H1 (cell line): ENCODE measurements at regions not wholly inside any gene's neighbourhood (a gene's known extent, or its start where the extent isn't known, plus 50 kb on each side); places are given as distances from the start of the nearest gene placed in this dataset.

Experiments used
- CREB1 ChIP-seq: IDR thresholded peaks from 2 replicates; pipeline ENCODE4 v1.6.1; 2012; ENCODE audit warnings: inconsistent platforms
- MAFK ChIP-seq: IDR thresholded peaks from 2 replicates; pipeline ENCODE4 v1.6.1; 2012; ENCODE audit warnings: low read depth, mild to moderate bottlenecking, improper control_type of control experiment, low read length
- SAP30 ChIP-seq: fragments of 300-600 bp; sonication (generic); IDR thresholded peaks from 2 replicates; pipeline ENCODE4 v1.7.1; 2012; ENCODE audit warnings: low read length, moderate library complexity, mild to moderate bottlenecking, inconsistent platforms; ENCODE audit not compliant: insufficient read depth, insufficient replicate concordance
- SIRT6 ChIP-seq: IDR thresholded peaks from one replicate; pipeline ENCODE4 v1.7.1; 2012; ENCODE audit warnings: low read length, inconsistent platforms
- TAF7 ChIP-seq: optimal IDR thresholded peaks from 2 replicates; pipeline ENCODE3; 2011; ENCODE audit warnings: low read depth, mild to moderate bottlenecking, inconsistent platforms, low read length, moderate library complexity, borderline replicate concordance
- TCF12 ChIP-seq: IDR thresholded peaks from 2 replicates; pipeline ENCODE4 v1.6.1; 2011; ENCODE audit warnings: low read depth, mild to moderate bottlenecking, low read length
- TF ChIP-seq, protein P1 (sequence below): fragments of 300-600 bp; sonication (generic); IDR thresholded peaks from 2 replicates; pipeline ENCODE4 v1.7.1; 2012; ENCODE audit warnings: low read length, moderate library complexity, mild to moderate bottlenecking, inconsistent platforms; ENCODE audit not compliant: insufficient replicate concordance

DNA sequence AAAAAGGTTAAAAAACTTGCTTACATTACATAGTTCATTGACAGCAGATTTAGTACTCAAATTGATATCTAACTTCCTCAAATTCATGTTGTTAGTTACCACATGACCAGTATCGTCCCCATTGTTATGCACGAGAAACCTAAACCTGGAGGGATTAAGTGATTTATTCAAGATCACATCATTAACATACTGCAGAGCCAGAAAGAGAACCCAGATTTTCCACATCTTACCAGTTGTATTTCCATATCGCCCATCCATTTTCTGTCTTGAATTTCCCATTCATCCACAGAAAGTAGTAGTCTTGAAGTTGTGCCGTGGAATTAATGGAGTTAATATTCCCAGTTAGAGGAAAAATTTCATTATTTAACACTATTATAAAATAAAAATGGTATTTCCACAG is 512.0 kb downstream of the METTL4 start (continued):
- TF ChIP-seq, protein P1, sequence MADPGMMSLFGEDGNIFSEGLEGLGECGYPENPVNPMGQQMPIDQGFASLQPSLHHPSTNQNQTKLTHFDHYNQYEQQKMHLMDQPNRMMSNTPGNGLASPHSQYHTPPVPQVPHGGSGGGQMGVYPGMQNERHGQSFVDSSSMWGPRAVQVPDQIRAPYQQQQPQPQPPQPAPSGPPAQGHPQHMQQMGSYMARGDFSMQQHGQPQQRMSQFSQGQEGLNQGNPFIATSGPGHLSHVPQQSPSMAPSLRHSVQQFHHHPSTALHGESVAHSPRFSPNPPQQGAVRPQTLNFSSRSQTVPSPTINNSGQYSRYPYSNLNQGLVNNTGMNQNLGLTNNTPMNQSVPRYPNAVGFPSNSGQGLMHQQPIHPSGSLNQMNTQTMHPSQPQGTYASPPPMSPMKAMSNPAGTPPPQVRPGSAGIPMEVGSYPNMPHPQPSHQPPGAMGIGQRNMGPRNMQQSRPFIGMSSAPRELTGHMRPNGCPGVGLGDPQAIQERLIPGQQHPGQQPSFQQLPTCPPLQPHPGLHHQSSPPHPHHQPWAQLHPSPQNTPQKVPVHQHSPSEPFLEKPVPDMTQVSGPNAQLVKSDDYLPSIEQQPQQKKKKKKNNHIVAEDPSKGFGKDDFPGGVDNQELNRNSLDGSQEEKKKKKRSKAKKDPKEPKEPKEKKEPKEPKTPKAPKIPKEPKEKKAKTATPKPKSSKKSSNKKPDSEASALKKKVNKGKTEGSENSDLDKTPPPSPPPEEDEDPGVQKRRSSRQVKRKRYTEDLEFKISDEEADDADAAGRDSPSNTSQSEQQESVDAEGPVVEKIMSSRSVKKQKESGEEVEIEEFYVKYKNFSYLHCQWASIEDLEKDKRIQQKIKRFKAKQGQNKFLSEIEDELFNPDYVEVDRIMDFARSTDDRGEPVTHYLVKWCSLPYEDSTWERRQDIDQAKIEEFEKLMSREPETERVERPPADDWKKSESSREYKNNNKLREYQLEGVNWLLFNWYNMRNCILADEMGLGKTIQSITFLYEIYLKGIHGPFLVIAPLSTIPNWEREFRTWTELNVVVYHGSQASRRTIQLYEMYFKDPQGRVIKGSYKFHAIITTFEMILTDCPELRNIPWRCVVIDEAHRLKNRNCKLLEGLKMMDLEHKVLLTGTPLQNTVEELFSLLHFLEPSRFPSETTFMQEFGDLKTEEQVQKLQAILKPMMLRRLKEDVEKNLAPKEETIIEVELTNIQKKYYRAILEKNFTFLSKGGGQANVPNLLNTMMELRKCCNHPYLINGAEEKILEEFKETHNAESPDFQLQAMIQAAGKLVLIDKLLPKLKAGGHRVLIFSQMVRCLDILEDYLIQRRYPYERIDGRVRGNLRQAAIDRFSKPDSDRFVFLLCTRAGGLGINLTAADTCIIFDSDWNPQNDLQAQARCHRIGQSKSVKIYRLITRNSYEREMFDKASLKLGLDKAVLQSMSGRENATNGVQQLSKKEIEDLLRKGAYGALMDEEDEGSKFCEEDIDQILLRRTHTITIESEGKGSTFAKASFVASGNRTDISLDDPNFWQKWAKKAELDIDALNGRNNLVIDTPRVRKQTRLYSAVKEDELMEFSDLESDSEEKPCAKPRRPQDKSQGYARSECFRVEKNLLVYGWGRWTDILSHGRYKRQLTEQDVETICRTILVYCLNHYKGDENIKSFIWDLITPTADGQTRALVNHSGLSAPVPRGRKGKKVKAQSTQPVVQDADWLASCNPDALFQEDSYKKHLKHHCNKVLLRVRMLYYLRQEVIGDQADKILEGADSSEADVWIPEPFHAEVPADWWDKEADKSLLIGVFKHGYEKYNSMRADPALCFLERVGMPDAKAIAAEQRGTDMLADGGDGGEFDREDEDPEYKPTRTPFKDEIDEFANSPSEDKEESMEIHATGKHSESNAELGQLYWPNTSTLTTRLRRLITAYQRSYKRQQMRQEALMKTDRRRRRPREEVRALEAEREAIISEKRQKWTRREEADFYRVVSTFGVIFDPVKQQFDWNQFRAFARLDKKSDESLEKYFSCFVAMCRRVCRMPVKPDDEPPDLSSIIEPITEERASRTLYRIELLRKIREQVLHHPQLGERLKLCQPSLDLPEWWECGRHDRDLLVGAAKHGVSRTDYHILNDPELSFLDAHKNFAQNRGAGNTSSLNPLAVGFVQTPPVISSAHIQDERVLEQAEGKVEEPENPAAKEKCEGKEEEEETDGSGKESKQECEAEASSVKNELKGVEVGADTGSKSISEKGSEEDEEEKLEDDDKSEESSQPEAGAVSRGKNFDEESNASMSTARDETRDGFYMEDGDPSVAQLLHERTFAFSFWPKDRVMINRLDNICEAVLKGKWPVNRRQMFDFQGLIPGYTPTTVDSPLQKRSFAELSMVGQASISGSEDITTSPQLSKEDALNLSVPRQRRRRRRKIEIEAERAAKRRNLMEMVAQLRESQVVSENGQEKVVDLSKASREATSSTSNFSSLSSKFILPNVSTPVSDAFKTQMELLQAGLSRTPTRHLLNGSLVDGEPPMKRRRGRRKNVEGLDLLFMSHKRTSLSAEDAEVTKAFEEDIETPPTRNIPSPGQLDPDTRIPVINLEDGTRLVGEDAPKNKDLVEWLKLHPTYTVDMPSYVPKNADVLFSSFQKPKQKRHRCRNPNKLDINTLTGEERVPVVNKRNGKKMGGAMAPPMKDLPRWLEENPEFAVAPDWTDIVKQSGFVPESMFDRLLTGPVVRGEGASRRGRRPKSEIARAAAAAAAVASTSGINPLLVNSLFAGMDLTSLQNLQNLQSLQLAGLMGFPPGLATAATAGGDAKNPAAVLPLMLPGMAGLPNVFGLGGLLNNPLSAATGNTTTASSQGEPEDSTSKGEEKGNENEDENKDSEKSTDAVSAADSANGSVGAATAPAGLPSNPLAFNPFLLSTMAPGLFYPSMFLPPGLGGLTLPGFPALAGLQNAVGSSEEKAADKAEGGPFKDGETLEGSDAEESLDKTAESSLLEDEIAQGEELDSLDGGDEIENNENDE, result no peak
- TF ChIP-seq TAF7 (no peak), CREB1 (no peak), TCF12 (no peak), SIRT6 (no peak), MAFK (no peak), SAP30 (no peak)
